HepG2 (cell line): ENCODE measurements at regions not wholly inside any gene's neighbourhood (a gene's known extent, or its start where the extent isn't known, plus 50 kb on each side); places are given as distances from the start of the nearest gene placed in this dataset.

ENCODE experiments used
- ATAC-seq: fragments of 200-7000 bp; cut with Tn5 transposase; 3 replicates; pipeline ENCODE4 v1.9.1; 2020; ENCODE audit warnings: mild to moderate bottlenecking, moderate library complexity
- BruUV-seq: library from RNA; stranded (reverse); fragments of 400-500 nt; replicated peaks from 2 replicates; lab custom pipeline; 2021; lab: Mats Ljungman, UMichigan
- CTCF ChIA-PET: fragments of 300-600 bp; formaldehyde crosslinking; extraction: SDS; loops from one replicate; lab custom pipeline; 2021; ENCODE audit warnings: low total read pairs, inconsistent platforms, low intra/inter-chr PET ratio; lab: Yijun Ruan, JAX
- POLR2A ChIA-PET: fragments of 350-600 bp; sonication (Branson Sonifier 250); formaldehyde crosslinking; loops from one replicate; lab custom pipeline; 2020; ENCODE audit warnings: antibody characterized with exemption, inconsistent platforms; lab: Yijun Ruan, JAX
- DNase-seq: peaks from one replicate; pipeline ENCODE4 v3.0.0-alpha.2; 2015; ENCODE audit warnings: low spot score
- FAIRE-seq: peaks from 3 replicates; lab custom pipeline; 2011; peaks lifted over from hg19 to GRCh38; lab: Jason Lieb, UNC
- H2AFZ ChIP-seq: one replicate; pipeline ENCODE4 v1.6.1; 2011; ENCODE audit warnings: low read length, inconsistent platforms
- H3K27ac ChIP-seq: fragments of 300-600 bp; 3 replicates; pipeline ENCODE4 v1.8.0; 2011; ENCODE audit warnings: mixed run types, mild to moderate bottlenecking, mixed read lengths, low read length, inconsistent platforms; ENCODE audit not compliant: insufficient read depth; ENCODE audit errors: extremely low read length
- H3K27me3 ChIP-seq, 2 experiments: fragments of 200-600 bp in 1 of 2; 2 replicates in 1 of 2; 3 replicates in 1 of 2; pipeline versions ENCODE4 v1.6.0 to v1.8.0; 2011; ENCODE audit warnings: low read length in 2 of 2, mild to moderate bottlenecking in 2 of 2, moderate library complexity in 2 of 2, inconsistent platforms in 1 of 2; ENCODE audit not compliant: insufficient read depth in 2 of 2, control insufficient read depth in 1 of 2
- H3K36me3 ChIP-seq, 2 experiments: fragments of 200-600 bp in 1 of 2; replicated peaks in 1 of 2; 2 replicates in 1 of 2; 3 replicates in 1 of 2; pipeline versions ENCODE4 v1.5.1 to v1.8.0; 2011; ENCODE audit warnings: low read length in 2 of 2, inconsistent platforms in 1 of 2; ENCODE audit not compliant: insufficient read depth in 2 of 2, control insufficient read depth in 1 of 2
- H3K4me1 ChIP-seq: 2 replicates; pipeline ENCODE4 v1.5.1; 2012; ENCODE audit warnings: low read length, inconsistent platforms; ENCODE audit not compliant: insufficient read depth
- H3K4me2 ChIP-seq: 2 replicates; pipeline ENCODE4 v1.6.0; 2011; ENCODE audit warnings: low read depth, low read length, inconsistent platforms
- H3K4me3 ChIP-seq, 3 experiments: fragments of 200-600 bp in 1 of 3; sonication (generic), shearing (Covaris generic) in 1 of 3; replicated peaks in 1 of 3; 2 replicates each; pipeline ENCODE4 v1.5.1; 2011 to 2016; ENCODE audit warnings: low read length in 3 of 3, inconsistent platforms in 2 of 3, low read depth in 2 of 3, mild to moderate bottlenecking in 2 of 3, control low read depth in 1 of 3, mixed read lengths in 1 of 3; ENCODE audit not compliant: insufficient read depth in 1 of 3
- H3K79me2 ChIP-seq: one replicate; pipeline ENCODE4 v1.6.1; 2011; ENCODE audit warnings: low read length, inconsistent platforms; ENCODE audit not compliant: insufficient read depth
- H3K9ac ChIP-seq: 2 replicates; pipeline ENCODE4 v1.6.0; 2011; ENCODE audit warnings: mild to moderate bottlenecking, low read depth, low read length, inconsistent platforms; ENCODE audit not compliant: insufficient read depth
- H3K9me3 ChIP-seq: 2 replicates; pipeline ENCODE4 v1.5.1; 2012; ENCODE audit warnings: mild to moderate bottlenecking, low read length
- H4K20me1 ChIP-seq: 2 replicates; pipeline ENCODE4 v1.6.0; 2011; ENCODE audit warnings: inconsistent platforms, mild to moderate bottlenecking, low read length, moderate library complexity; ENCODE audit not compliant: insufficient read depth
- AKAP8 ChIP-seq: sonication (generic); formaldehyde crosslinking; IDR thresholded peaks from 2 replicates; pipeline ENCODE4 v1.5.1; 2020; ENCODE audit warnings: mild to moderate bottlenecking, missing genetic modification reagents
- ETV5 ChIP-seq: IDR thresholded peaks from 2 replicates; pipeline ENCODE4 v1.6.1; 2018; ENCODE audit warnings: missing biosample characterization, missing genetic modification reagents, inconsistent platforms, borderline replicate concordance
- KDM5B ChIP-seq: sonication (generic); formaldehyde crosslinking; IDR thresholded peaks from 2 replicates; pipeline ENCODE4 v1.4.0; 2020; ENCODE audit warnings: missing genetic modification reagents, mild to moderate bottlenecking, borderline replicate concordance
- NFE2 ChIP-seq: sonication (generic); formaldehyde crosslinking; IDR thresholded peaks from 2 replicates; pipeline ENCODE4 v1.4.0; 2020; ENCODE audit warnings: missing genetic modification reagents
- ZBTB7B ChIP-seq: sonication (generic); formaldehyde crosslinking; IDR thresholded peaks from 2 replicates; pipeline ENCODE4 v1.4.0; 2020; ENCODE audit warnings: missing genetic modification reagents
- ZFP36 ChIP-seq: fragments of 150-350 bp; IDR thresholded peaks from 2 replicates; pipeline ENCODE4 v1.6.1; 2018; ENCODE audit warnings: borderline replicate concordance, low read length, low read depth; ENCODE audit not compliant: partially characterized antibody
- ZNF30 ChIP-seq: sonication (generic); formaldehyde crosslinking; IDR thresholded peaks from 2 replicates; pipeline ENCODE4 v1.5.0; 2020; ENCODE audit warnings: mild to moderate bottlenecking, missing genetic modification reagents
- ZNF564 ChIP-seq: sonication (generic); formaldehyde crosslinking; IDR thresholded peaks from 2 replicates; pipeline ENCODE4 v1.8.1; 2023; ENCODE audit warnings: mild to moderate bottlenecking, missing genetic modification reagents
- ZNF607 ChIP-seq: sonication (generic); formaldehyde crosslinking; IDR thresholded peaks from 2 replicates; pipeline ENCODE4 v1.5.1; 2020; ENCODE audit warnings: missing genetic modification reagents, mild to moderate bottlenecking, borderline replicate concordance
- WGBS: methylation state at CpG from one replicate; pipeline ENCODE4 v1.1.6; 2017; ENCODE audit warnings: low lambda C conversion rate; 5-methylcytosine and 5-hydroxymethylcytosine counted together
- in situ Hi-C: cut with HindIII; loops from 2 replicates; pipeline ENCODE4 v1.10.0; 2017; ENCODE audit warnings: low pct_unique_long_range_greater_than_20kb; ENCODE audit not compliant: extremely low pct_ligation_motif_present
- intact Hi-C: fragments of 100-400 bp; cut with micrococcal nuclease; formaldehyde crosslinking; loops from one replicate; pipeline ENCODE4 v1.10.0; 2022; ENCODE audit not compliant: unreplicated experiment
- TF ChIP-seq, protein P1 (sequence below): sonication (generic); formaldehyde crosslinking; IDR thresholded peaks from 2 replicates; pipeline ENCODE4 v1.4.0; 2020; ENCODE audit warnings: missing genetic modification reagents
- TF ChIP-seq, protein P2 (sequence below): sonication (generic); formaldehyde crosslinking; IDR thresholded peaks from 2 replicates; pipeline ENCODE4 v1.4.0; 2020; ENCODE audit warnings: missing genetic modification reagents

DNA sequence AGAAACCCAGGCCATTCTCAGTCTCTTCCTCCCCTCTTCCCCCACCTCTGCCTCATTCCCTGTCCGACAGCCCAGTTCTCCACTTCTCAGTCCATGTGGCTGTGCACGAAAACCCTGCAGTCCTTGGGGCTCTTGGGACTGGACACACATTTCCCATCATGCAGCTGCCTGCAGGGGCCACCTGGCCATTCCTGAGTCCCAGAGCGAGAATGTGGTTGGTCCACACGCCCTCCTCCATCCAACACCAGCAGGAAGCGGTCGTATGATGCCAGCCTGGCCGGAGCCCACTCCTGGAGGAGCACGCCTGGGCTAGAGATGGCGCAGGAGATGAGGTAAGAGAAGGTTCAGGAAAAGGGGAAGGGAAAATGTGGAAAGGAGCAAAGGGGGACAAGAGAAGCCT is 222.5 kb downstream of the USP6NL start:
- Histone ChIP-seq H3K27ac (no peak overlapping the region), H3K9ac (no peak overlapping the region), H3K79me2 (no peaks in the 10 kb centered on the region), H3K4me3 (no peak overlapping the region), H3K4me1 (no peaks in the 10 kb centered on the region), H3K4me2 (no peak overlapping the region), H3K36me3 (no peaks in the 10 kb centered on the region), H4K20me1 (no peaks in the 10 kb centered on the region), H3K9me3 (no peaks in the 10 kb centered on the region), H3K27me3 (peaks cover 1 to 66% of the 10 kb centered on the region in 2 experiments; a peak in 4 of 5 replicates), H2AFZ (no peak overlapping the region)
- POLR2A ChIA-PET: no interaction called here
- intact Hi-C loops (no loop called here), in situ Hi-C loops (no loop called here)
- no peak for TF ChIP-seq ZNF30 (CRISPR knock-in tag)
- TF ChIP-seq NFE2 (CRISPR knock-in tag): no peak
- TF ChIP-seq KDM5B (CRISPR knock-in tag): no peak
- no peak for TF ChIP-seq ZNF607 (CRISPR knock-in tag)
- TF ChIP-seq, protein P1, sequence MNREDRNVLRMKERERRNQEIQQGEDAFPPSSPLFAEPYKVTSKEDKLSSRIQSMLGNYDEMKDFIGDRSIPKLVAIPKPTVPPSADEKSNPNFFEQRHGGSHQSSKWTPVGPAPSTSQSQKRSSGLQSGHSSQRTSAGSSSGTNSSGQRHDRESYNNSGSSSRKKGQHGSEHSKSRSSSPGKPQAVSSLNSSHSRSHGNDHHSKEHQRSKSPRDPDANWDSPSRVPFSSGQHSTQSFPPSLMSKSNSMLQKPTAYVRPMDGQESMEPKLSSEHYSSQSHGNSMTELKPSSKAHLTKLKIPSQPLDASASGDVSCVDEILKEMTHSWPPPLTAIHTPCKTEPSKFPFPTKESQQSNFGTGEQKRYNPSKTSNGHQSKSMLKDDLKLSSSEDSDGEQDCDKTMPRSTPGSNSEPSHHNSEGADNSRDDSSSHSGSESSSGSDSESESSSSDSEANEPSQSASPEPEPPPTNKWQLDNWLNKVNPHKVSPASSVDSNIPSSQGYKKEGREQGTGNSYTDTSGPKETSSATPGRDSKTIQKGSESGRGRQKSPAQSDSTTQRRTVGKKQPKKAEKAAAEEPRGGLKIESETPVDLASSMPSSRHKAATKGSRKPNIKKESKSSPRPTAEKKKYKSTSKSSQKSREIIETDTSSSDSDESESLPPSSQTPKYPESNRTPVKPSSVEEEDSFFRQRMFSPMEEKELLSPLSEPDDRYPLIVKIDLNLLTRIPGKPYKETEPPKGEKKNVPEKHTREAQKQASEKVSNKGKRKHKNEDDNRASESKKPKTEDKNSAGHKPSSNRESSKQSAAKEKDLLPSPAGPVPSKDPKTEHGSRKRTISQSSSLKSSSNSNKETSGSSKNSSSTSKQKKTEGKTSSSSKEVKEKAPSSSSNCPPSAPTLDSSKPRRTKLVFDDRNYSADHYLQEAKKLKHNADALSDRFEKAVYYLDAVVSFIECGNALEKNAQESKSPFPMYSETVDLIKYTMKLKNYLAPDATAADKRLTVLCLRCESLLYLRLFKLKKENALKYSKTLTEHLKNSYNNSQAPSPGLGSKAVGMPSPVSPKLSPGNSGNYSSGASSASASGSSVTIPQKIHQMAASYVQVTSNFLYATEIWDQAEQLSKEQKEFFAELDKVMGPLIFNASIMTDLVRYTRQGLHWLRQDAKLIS: no peak
- TF ChIP-seq ETV5 (CRISPR knock-in tag): no peak
- TF ChIP-seq, protein P2, sequence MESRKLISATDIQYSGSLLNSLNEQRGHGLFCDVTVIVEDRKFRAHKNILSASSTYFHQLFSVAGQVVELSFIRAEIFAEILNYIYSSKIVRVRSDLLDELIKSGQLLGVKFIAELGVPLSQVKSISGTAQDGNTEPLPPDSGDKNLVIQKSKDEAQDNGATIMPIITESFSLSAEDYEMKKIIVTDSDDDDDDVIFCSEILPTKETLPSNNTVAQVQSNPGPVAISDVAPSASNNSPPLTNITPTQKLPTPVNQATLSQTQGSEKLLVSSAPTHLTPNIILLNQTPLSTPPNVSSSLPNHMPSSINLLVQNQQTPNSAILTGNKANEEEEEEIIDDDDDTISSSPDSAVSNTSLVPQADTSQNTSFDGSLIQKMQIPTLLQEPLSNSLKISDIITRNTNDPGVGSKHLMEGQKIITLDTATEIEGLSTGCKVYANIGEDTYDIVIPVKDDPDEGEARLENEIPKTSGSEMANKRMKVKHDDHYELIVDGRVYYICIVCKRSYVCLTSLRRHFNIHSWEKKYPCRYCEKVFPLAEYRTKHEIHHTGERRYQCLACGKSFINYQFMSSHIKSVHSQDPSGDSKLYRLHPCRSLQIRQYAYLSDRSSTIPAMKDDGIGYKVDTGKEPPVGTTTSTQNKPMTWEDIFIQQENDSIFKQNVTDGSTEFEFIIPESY (CRISPR knock-in tag): no peak
- TF ChIP-seq AKAP8 (CRISPR knock-in tag): no peak
- no peak for TF ChIP-seq ZNF564
- no peak for TF ChIP-seq ZFP36
- TF ChIP-seq ZBTB7B (CRISPR knock-in tag): no peak
- FAIRE-seq: no peak
- BruUV-seq: no TSS peak
- WGBS: 34% methylated on average over 9 of the region's 9 CpGs
- DNase-seq: no peak
- CTCF ChIA-PET: no interaction called here
- no peak for ATAC-seq
